ENCODE measurements at regions not wholly inside any gene's neighbourhood (a gene's known extent, or its start where the extent isn't known, plus 50 kb on each side); places are given as distances from the start of the nearest gene placed in this dataset.

DNA sequence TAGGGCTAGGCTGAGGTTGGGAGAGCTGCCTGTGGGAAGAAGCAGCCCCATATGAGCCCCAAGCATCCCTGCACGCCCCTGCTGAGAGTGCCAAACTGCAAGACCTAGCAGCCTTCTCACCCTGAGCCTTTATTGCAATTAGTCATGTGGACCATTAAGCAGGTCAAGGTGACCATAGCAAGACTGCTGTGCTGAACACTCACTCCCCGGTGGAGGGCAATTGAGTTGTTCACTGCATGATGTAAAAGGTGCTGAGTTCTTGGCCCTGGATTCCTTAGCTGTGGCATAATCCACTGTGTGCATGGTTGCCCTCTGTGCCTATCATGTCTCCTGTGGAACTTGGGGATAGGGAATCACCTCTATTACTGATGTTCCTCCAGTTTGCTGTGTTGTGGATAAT is 131.1 kb downstream of the FOXD1 start:
- H3K36me3 ChIP-seq (ENCODE audit: control insufficient read depth in 2 of 2, extremely low read depth in 1 of 2, insufficient read depth in 1 of 2, low read length in 1 of 2): no peaks in the 10 kb centered on the region
- 63% methylated on average over 2 of the region's 2 CpGs for WGBS (ENCODE audit: insufficient coverage)
- H3K27ac Mint-ChIP-seq: no peak overlapping the region
- H3K27me3 Mint-ChIP-seq: peaks cover 56 to 68% of the 10 kb centered on the region in 2 donors
- H3K9me3 Mint-ChIP-seq: peaks cover 0 to 5% (median 0%) of the 10 kb centered on the region in 3 donors
- ChIA-PET CTCF (no interaction called here), POLR2A (no interaction called here)
- no peak overlapping the region for H3K4me3 ChIP-seq (ENCODE audit: control insufficient read depth in 1 of 2, extremely low read depth in 1 of 2, low read length in 1 of 2)
- peaks cover 16 to 28% of the 10 kb centered on the region in 2 experiments for H3K27me3 ChIP-seq (replicated peaks in 1 of 2; ENCODE audit: control insufficient read depth in 2 of 2, extremely low read depth in 1 of 2, insufficient read depth in 2 of 2, low read length in 1 of 2)
- no peaks in the 10 kb centered on the region for H3K36me3 Mint-ChIP-seq
- H3K9me3 ChIP-seq: no peaks in the 10 kb centered on the region
- DNase-seq (no peak), ATAC-seq (replicated peaks in 1 of 4) (no peak)
- H3K27ac ChIP-seq (ENCODE audit: low read length): no peak overlapping the region
- H3K4me3 Mint-ChIP-seq: no peak overlapping the region
- H3K4me1 Mint-ChIP-seq: peaks cover under 1 to 4% (median 1%) of the 10 kb centered on the region in 3 donors
- H3K4me1 ChIP-seq (ENCODE audit: control insufficient read depth in 1 of 2, extremely low read depth in 1 of 2, insufficient read depth in 2 of 2, low read length in 2 of 2): peaks cover 0 to 4% of the 10 kb centered on the region in 2 experiments

DNA sequence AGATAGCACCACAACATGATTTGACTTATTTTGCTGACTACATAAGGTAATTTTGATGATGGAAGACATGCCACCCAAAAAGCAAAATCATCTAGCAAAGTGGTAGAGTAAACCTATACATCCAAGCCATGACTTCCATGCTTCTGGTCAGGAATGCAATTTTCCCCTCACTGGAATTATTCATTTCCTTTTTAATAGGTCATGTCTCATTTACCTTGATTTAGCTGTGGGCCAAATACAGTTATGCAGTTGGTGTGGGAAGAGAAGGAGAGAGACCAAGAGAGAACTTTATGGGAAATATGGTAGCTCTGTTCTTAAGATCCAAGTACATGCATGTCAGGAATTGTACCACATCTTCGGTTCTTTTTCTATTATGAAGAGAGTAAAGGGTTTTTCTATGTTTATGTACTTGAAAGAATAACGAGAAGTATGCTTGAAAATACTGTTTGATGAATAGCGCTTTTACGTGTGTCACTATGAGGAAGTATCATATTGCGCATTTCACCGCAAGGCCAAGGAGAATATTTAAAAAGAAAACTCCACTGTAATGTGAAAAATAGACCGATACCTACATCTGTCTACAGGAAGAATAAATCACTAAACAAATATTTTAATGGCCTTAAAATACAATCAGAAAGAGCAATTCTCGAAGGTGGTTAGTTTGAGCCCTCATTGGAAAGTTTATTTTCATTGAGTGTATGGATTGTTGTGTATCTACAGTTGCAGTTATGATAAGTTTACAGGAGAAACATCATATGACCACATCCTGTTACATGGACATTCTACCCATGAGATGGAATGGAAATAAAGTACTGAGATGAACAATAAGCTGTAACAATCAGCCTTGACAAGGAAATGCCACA is 134.0 kb downstream of the FOXD1 start:
- Histone ChIP-seq H3K4me1 (ENCODE audit: control insufficient read depth in 1 of 2, extremely low read depth in 1 of 2, insufficient read depth in 2 of 2, low read length in 2 of 2) (peaks cover 0 to 7% of the 10 kb centered on the region in 2 experiments), H3K4me3 (ENCODE audit: control insufficient read depth in 1 of 2, extremely low read depth in 1 of 2, low read length in 1 of 2) (no peak overlapping the region), H3K27me3 (replicated peaks in 1 of 2; ENCODE audit: control insufficient read depth in 2 of 2, extremely low read depth in 1 of 2, insufficient read depth in 2 of 2, low read length in 1 of 2) (peaks cover 27 to 52% of the 10 kb centered on the region in 2 experiments), H3K36me3 (ENCODE audit: control insufficient read depth in 2 of 2, extremely low read depth in 1 of 2, insufficient read depth in 1 of 2, low read length in 1 of 2) (no peaks in the 10 kb centered on the region), H3K27ac (ENCODE audit: low read length) (no peak overlapping the region), H3K9me3 (no peaks in the 10 kb centered on the region)
- 80% methylated on average over 1 of the region's 8 CpGs for WGBS (ENCODE audit: insufficient coverage)
- Mint-ChIP-seq H3K27me3 (peaks cover 59 to 73% of the 10 kb centered on the region in 2 donors), H3K27ac (no peak overlapping the region), H3K36me3 (no peaks in the 10 kb centered on the region), H3K4me1 (peaks cover 8 to 11% (median 10%) of the 10 kb centered on the region in 3 donors), H3K4me3 (no peak overlapping the region), H3K9me3 (peaks cover 0 to 5% (median 0%) of the 10 kb centered on the region in 3 donors)
- no peak for ATAC-seq (replicated peaks in 1 of 4)
- no peak for DNase-seq
- ChIA-PET CTCF (no interaction called here), POLR2A (no interaction called here)

DNA sequence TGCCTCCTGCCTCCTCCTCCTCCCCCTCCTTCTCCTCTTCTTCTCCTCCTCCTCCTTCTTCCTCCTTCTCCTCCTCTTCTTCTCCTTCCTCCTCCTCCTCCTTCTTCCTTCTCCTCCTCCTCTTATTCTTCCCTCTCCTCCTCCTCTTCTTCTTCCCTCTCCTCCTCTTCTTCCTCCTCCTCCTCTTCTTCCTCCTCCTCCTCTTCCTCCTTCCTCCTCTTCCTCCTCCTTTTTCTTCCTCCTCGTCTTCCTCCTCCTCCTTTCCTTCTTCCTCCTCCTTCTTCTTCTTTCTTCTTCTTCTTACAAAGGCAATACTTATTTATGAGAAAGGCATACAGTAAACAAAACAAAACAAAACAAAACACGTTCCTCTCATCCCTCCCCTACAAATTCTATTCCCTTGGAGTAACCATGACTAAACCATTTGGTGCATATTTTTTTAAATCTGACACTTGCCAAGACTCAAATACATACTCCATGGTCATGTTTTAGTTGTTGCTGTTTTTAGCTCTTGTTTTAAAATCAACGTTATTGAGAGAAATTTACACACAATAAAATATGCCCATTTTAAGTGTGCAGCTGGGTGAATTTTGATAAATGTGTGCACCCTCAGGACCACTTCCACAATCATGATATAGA is 135.6 kb downstream of the FOXD1 start:
- H3K27ac ChIP-seq (ENCODE audit: low read length): no peak overlapping the region
- ChIA-PET CTCF (interaction anchor here in 1 of 2 donors (1.0 kb wide), 1 partner anchor 138 kb away, joined by 5 read pairs; no protein-coding TSS in a partner anchor), POLR2A (no interaction called here)
- DNase-seq: no peak
- H3K4me3 ChIP-seq (ENCODE audit: control insufficient read depth in 1 of 2, extremely low read depth in 1 of 2, low read length in 1 of 2): no peak overlapping the region
- WGBS (ENCODE audit: insufficient coverage): 57% methylated on average over 1 of the region's 3 CpGs
- Mint-ChIP-seq H3K27ac (no peak overlapping the region), H3K9me3 (no peaks in the 10 kb centered on the region), H3K4me1 (peaks cover 8 to 11% (median 10%) of the 10 kb centered on the region in 3 donors), H3K27me3 (peaks cover 52 to 80% of the 10 kb centered on the region in 2 donors), H3K4me3 (no peak overlapping the region), H3K36me3 (no peaks in the 10 kb centered on the region)
- H3K27me3 ChIP-seq (replicated peaks in 1 of 2; ENCODE audit: control insufficient read depth in 2 of 2, extremely low read depth in 1 of 2, insufficient read depth in 2 of 2, low read length in 1 of 2): peaks cover 32 to 51% of the 10 kb centered on the region in 2 experiments
- ATAC-seq (replicated peaks in 1 of 4): no peak
- no peaks in the 10 kb centered on the region for H3K36me3 ChIP-seq (ENCODE audit: control insufficient read depth in 2 of 2, extremely low read depth in 1 of 2, insufficient read depth in 1 of 2, low read length in 1 of 2)
- H3K4me1 ChIP-seq (ENCODE audit: control insufficient read depth in 1 of 2, extremely low read depth in 1 of 2, insufficient read depth in 2 of 2, low read length in 2 of 2): peaks cover 0 to 7% of the 10 kb centered on the region in 2 experiments
- H3K9me3 ChIP-seq: no peaks in the 10 kb centered on the region

- no peak overlapping the region for H3K4me3 ChIP-seq (ENCODE audit: control insufficient read depth in 1 of 2, extremely low read depth in 1 of 2, low read length in 1 of 2)
- CTCF ChIA-PET: interaction anchor here in 1 of 2 donors (1.0 kb wide), 1 partner anchor 139 kb away, joined by 5 read pairs; no protein-coding TSS in a partner anchor
- no peak overlapping the region for H3K4me3 Mint-ChIP-seq
- peaks cover 0 to 7% of the 10 kb centered on the region in 2 experiments for H3K4me1 ChIP-seq (ENCODE audit: control insufficient read depth in 1 of 2, extremely low read depth in 1 of 2, insufficient read depth in 2 of 2, low read length in 2 of 2)
- no peak overlapping the region for H3K27ac Mint-ChIP-seq
- POLR2A ChIA-PET: no interaction called here
- H3K4me1 Mint-ChIP-seq: peaks cover 8 to 11% (median 10%) of the 10 kb centered on the region in 3 donors
- peak in 3 of 4 experiments; percentile 43 to 61 (median 58) for ATAC-seq (replicated peaks in 1 of 4)
- no peaks in the 10 kb centered on the region for H3K36me3 Mint-ChIP-seq
- no peaks in the 10 kb centered on the region for H3K9me3 Mint-ChIP-seq
- no peaks in the 10 kb centered on the region for H3K9me3 ChIP-seq
- H3K36me3 ChIP-seq (ENCODE audit: control insufficient read depth in 2 of 2, extremely low read depth in 1 of 2, insufficient read depth in 1 of 2, low read length in 1 of 2): no peaks in the 10 kb centered on the region
- 2% methylated on average over 6 of the region's 13 CpGs for WGBS (ENCODE audit: insufficient coverage)
- peaks cover 57 to 80% of the 10 kb centered on the region in 2 donors for H3K27me3 Mint-ChIP-seq
- no peak overlapping the region for H3K27ac ChIP-seq (ENCODE audit: low read length)
- peaks cover 37 to 49% of the 10 kb centered on the region in 2 experiments for H3K27me3 ChIP-seq (replicated peaks in 1 of 2; ENCODE audit: control insufficient read depth in 2 of 2, extremely low read depth in 1 of 2, insufficient read depth in 2 of 2, low read length in 1 of 2)
- DNase-seq: peak in 19 of 35 experiments; percentile 1 to 49 (median 13)
Measured at GRCh38 chr5:73312146-73312871, 136.3 kb downstream of the FOXD1 start.

GRCh38 chr5:73311291-73312110 is 137.1 kb downstream of the FOXD1 start:
- ATAC-seq (replicated peaks in 1 of 4): no peak
- WGBS (ENCODE audit: insufficient coverage): 17% methylated on average over 20 of the region's 31 CpGs
- Mint-ChIP-seq H3K36me3 (no peaks in the 10 kb centered on the region), H3K4me3 (no peak overlapping the region), H3K9me3 (no peaks in the 10 kb centered on the region), H3K27me3 (peaks cover 57 to 81% of the 10 kb centered on the region in 2 donors), H3K27ac (no peak overlapping the region), H3K4me1 (peaks cover 8 to 11% (median 10%) of the 10 kb centered on the region in 3 donors)
- no peaks in the 10 kb centered on the region for H3K36me3 ChIP-seq (ENCODE audit: control insufficient read depth in 2 of 2, extremely low read depth in 1 of 2, insufficient read depth in 1 of 2, low read length in 1 of 2)
- no peak for DNase-seq
- H3K27me3 ChIP-seq (replicated peaks in 1 of 2; ENCODE audit: control insufficient read depth in 2 of 2, extremely low read depth in 1 of 2, insufficient read depth in 2 of 2, low read length in 1 of 2): peaks cover 37 to 50% of the 10 kb centered on the region in 2 experiments
- ChIA-PET POLR2A (no interaction called here), CTCF (no interaction called here)
- H3K27ac ChIP-seq (ENCODE audit: low read length): no peak overlapping the region
- no peak overlapping the region for H3K4me3 ChIP-seq (ENCODE audit: control insufficient read depth in 1 of 2, extremely low read depth in 1 of 2, low read length in 1 of 2)
- H3K9me3 ChIP-seq: no peaks in the 10 kb centered on the region
- peaks cover 0 to 7% of the 10 kb centered on the region in 2 experiments for H3K4me1 ChIP-seq (ENCODE audit: control insufficient read depth in 1 of 2, extremely low read depth in 1 of 2, insufficient read depth in 2 of 2, low read length in 2 of 2)
